Smooth muscle cell (in vitro differentiated cells): ENCODE measurements at regions not wholly inside any gene's neighbourhood (a gene's known extent, or its start where the extent isn't known, plus 50 kb on each side); places are given as distances from the start of the nearest gene placed in this dataset.

Experiments used
- DNase-seq: peaks from one replicate; lab custom pipeline; 2025; ENCODE audit not compliant: unreplicated experiment; lab: John Stamatoyannopoulos, UW
- H2AFZ ChIP-seq: fragments of 200-600 bp; sonication (generic); 2 replicates; pipeline ENCODE4 v1.6.0; 2016; ENCODE audit warnings: antibody characterized with exemption, low read depth, mild to moderate bottlenecking
- H3F3A ChIP-seq: fragments of 200-600 bp; sonication (generic); 2 replicates; pipeline ENCODE4 v1.6.0; 2017; ENCODE audit warnings: antibody characterized with exemption, low read depth
- H3K27ac ChIP-seq: fragments of 200-600 bp; sonication (generic); 2 replicates; pipeline ENCODE4 v1.5.1; 2016; ENCODE audit warnings: low read depth, mild to moderate bottlenecking
- H3K27me3 ChIP-seq: fragments of 200-600 bp; sonication (generic); 2 replicates; pipeline ENCODE4 v1.6.1; 2016; ENCODE audit warnings: low read depth, mild to moderate bottlenecking
- H3K36me3 ChIP-seq: fragments of 200-600 bp; sonication (generic); 2 replicates; pipeline ENCODE4 v1.5.1; 2016; ENCODE audit warnings: low read depth
- H3K4me1 ChIP-seq: fragments of 200-600 bp; sonication (generic); 2 replicates; pipeline ENCODE4 v1.5.1; 2016; ENCODE audit warnings: low read depth
- H3K4me2 ChIP-seq: fragments of 200-600 bp; sonication (generic); 2 replicates; pipeline ENCODE4 v1.6.0; 2016; ENCODE audit warnings: mild to moderate bottlenecking
- H3K4me3 ChIP-seq: fragments of 200-600 bp; sonication (generic); 2 replicates; pipeline ENCODE4 v1.5.1; 2016; ENCODE audit warnings: mild to moderate bottlenecking
- H3K79me2 ChIP-seq: fragments of 200-600 bp; sonication (generic); 2 replicates; pipeline ENCODE4 v1.6.0; 2016; ENCODE audit warnings: low read depth, mild to moderate bottlenecking
- H3K9ac ChIP-seq: fragments of 200-600 bp; sonication (generic); 2 replicates; pipeline ENCODE4 v1.6.0; 2016; ENCODE audit warnings: low read depth
- H3K9me3 ChIP-seq: fragments of 200-600 bp; sonication (generic); replicated peaks from 2 replicates; pipeline ENCODE4 v1.5.1; 2016; ENCODE audit warnings: low read depth
- H4K20me1 ChIP-seq: fragments of 200-600 bp; sonication (generic); 2 replicates; pipeline ENCODE4 v1.6.0; 2016; ENCODE audit warnings: low read depth
- CTCF ChIP-seq: fragments of 200-600 bp; sonication (generic); IDR thresholded peaks from 2 replicates; pipeline ENCODE4 v1.5.1; 2017; ENCODE audit warnings: borderline replicate concordance, mild to moderate bottlenecking, antibody characterized with exemption; ENCODE audit not compliant: insufficient read depth, poor library complexity, severe bottlenecking
- WGBS: methylation state at CpG from one replicate; pipeline ENCODE4 v1.1.7; 2016; ENCODE audit warnings: low lambda C conversion rate; 5-methylcytosine and 5-hydroxymethylcytosine counted together

GRCh38 chrX:20452487-20452886 lies 185.8 kb upstream of the RPS6KA3 start:
- 68% methylated on average over 4 of the region's 4 CpGs for WGBS
- TF ChIP-seq CTCF, result no peak
- Histone ChIP-seq H3K27ac (no peak overlapping the region), H3K9me3 (no peaks in the 10 kb centered on the region), H3K4me3 (no peak overlapping the region), H3F3A (no peaks in the 10 kb centered on the region), H3K36me3 (no peaks in the 10 kb centered on the region), H3K27me3 (no peaks in the 10 kb centered on the region), H3K79me2 (no peaks in the 10 kb centered on the region), H3K9ac (no peak overlapping the region), H4K20me1 (no peaks in the 10 kb centered on the region), H2AFZ (no peak overlapping the region), H3K4me1 (no peaks in the 10 kb centered on the region), H3K4me2 (no peak overlapping the region)
- DNase-seq, result no peak

GRCh38 chrX:20451929-20452328 lies 185.2 kb upstream of the RPS6KA3 start:
- Histone ChIP-seq H3K79me2 (no peaks in the 10 kb centered on the region), H3K4me1 (no peaks in the 10 kb centered on the region), H3K27ac (no peak overlapping the region), H4K20me1 (no peaks in the 10 kb centered on the region), H3K9me3 (no peaks in the 10 kb centered on the region), H2AFZ (no peak overlapping the region), H3K4me2 (no peak overlapping the region), H3F3A (no peaks in the 10 kb centered on the region), H3K4me3 (no peak overlapping the region), H3K9ac (no peak overlapping the region), H3K36me3 (no peaks in the 10 kb centered on the region), H3K27me3 (no peaks in the 10 kb centered on the region)
- no peak for TF ChIP-seq CTCF
- no peak for DNase-seq
- WGBS, result 72% methylated on average over 2 of the region's 2 CpGs

GRCh38 chrX:20445109-20445508 lies 178.4 kb upstream of the RPS6KA3 start:
- no peaks in the 10 kb centered on the region for H3K9me3 ChIP-seq
- no peak overlapping the region for H3K9ac ChIP-seq
- H3K4me3 ChIP-seq, result no peak overlapping the region
- H3K4me2 ChIP-seq, result no peak overlapping the region
- no peaks in the 10 kb centered on the region for H3K4me1 ChIP-seq
- no peaks in the 10 kb centered on the region for H3F3A ChIP-seq
- no peaks in the 10 kb centered on the region for H3K79me2 ChIP-seq
- no peaks in the 10 kb centered on the region for H4K20me1 ChIP-seq
- WGBS, result 56% methylated on average over 2 of the region's 2 CpGs
- no peaks in the 10 kb centered on the region for H3K27me3 ChIP-seq
- H3K36me3 ChIP-seq, result no peaks in the 10 kb centered on the region
- no peak overlapping the region for H2AFZ ChIP-seq
- no peak overlapping the region for H3K27ac ChIP-seq
- no peak for DNase-seq
- TF ChIP-seq CTCF, result no peak

DNA sequence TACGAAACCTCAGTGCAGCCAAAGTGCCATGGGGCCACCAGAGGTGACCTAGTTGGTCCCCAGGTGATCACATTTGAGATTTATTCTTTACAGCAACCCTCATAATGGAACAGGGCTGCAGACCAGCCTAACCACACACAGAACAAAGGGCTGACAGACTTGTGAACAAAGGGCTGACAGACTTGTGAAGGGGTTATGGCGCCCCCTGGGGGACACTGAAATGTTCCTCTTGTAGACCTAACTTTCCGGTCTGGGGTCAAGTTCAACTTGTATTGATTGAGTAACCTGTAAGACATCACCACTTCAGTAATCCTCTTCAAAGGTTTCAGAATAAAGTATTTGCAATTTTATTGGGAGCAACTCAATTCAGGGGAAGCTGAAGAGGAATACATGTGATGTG lies 175.9 kb upstream of the RPS6KA3 start:
- no peaks in the 10 kb centered on the region for H3F3A ChIP-seq
- peak; percentile 11 for DNase-seq
- peak; percentile 62 for TF ChIP-seq CTCF
- no peak overlapping the region for H3K4me3 ChIP-seq
- H3K79me2 ChIP-seq, result no peaks in the 10 kb centered on the region
- no peaks in the 10 kb centered on the region for H3K36me3 ChIP-seq
- no peak overlapping the region for H3K4me2 ChIP-seq
- no peak overlapping the region for H2AFZ ChIP-seq
- WGBS, result 51% methylated on average over 3 of the region's 3 CpGs
- H3K27ac ChIP-seq, result no peak overlapping the region
- H3K27me3 ChIP-seq, result no peaks in the 10 kb centered on the region
- no peak overlapping the region for H3K9ac ChIP-seq
- no peaks in the 10 kb centered on the region for H3K4me1 ChIP-seq
- H4K20me1 ChIP-seq, result no peaks in the 10 kb centered on the region
- H3K9me3 ChIP-seq, result no peaks in the 10 kb centered on the region
